GM19240 (cell line): ENCODE measurements at regions not wholly inside any gene's neighbourhood (a gene's known extent, or its start where the extent isn't known, plus 50 kb on each side); places are given as distances from the start of the nearest gene placed in this dataset.
"Not testable (repeated sequence)": the region's sequence is repeated elsewhere in the genome, so short reads cannot be mapped to it uniquely, and the experiment has no call there.

Experiments used
- DNase-seq: peaks from one replicate; pipeline ENCODE4 v3.0.0; 2011; ENCODE audit warnings: low spot score; ENCODE audit not compliant: insufficient read length

DNA sequence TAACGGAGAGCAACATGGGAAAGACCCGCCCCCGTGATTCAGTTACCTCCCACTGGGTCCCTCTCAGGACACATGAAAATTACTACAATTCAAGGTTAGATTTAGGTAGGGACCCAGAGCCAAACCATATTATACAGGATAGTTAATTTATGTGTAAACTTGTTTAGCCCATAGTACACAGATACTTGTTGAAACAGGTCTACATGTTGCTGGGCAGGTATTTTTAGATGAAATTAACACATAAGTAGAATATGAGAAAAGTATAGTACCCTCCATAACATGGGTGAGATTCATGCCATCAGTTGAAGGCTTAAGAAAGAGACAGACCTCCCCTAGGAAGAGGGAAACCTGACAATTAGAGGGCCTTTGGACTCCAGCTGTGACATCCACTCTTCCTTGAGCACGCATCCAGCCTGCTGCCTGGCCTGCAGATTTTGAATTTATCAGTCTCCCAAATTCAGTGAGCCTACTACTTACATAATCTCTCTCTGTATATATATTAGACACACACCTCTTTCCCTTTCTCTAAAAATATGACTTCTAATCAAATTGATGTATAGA, 463.5 kb upstream of the NETO1 start:
- no peak for DNase-seq

GRCh38 chr18:73330106-73330505, 462.3 kb upstream of the NETO1 start:
- DNase-seq, result not testable (repeated sequence)

DNA sequence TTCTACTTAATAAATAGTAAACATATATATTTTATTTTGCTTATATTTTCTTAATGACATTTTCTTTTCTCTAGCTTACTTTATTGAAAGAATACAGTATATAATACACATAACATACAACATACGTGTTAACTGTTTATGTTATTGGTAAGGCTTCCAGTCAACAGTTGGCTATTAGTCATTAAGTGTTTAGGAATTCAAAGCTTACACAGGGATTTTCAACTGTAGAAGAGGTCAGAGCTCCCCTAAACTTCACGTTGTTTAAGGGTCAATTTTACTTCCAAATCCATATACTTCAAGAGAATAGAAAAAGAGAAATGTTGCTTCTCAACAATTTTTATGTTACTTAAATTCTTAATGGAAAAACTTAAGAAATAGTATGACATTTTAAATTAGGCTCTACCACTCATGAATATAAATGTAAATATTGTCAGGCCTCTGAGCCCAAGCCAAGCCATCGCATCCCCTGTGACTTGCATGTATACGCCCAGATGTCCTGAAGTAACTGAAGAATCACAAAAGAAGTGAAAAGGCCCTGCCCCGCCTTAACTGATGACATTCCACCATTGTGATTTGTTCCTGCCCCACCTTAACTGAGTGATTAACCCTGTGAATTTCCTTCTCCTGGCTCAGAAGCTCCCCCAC, 456.5 kb upstream of the NETO1 start:
- DNase-seq, result not testable (repeated sequence)

- DNase-seq, result no peak
These were observed 451.1 kb upstream of the NETO1 start for GRCh38 chr18:73318739-73319479.

DNA sequence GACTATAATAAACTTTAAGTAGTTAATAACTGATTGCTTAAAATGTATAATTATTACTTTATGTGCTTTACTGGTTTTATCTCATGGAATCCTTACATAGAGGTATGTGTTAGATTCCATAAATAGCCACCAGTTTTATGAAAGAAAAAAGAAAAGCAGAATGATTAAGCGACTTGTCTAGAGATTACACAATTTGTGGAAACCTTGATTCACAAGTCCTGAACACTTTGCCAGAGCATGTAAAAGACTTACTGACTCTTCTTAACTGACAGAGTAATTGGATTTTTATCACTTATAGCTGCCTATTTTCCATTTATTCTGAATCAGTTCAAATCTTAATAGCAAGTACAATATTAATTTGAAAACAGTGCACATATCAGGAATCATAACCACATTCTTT, 448.7 kb upstream of the NETO1 start:
- no peak for DNase-seq

GRCh38 chr18:73315381-73315780, 447.6 kb upstream of the NETO1 start:
- no peak for DNase-seq

DNA sequence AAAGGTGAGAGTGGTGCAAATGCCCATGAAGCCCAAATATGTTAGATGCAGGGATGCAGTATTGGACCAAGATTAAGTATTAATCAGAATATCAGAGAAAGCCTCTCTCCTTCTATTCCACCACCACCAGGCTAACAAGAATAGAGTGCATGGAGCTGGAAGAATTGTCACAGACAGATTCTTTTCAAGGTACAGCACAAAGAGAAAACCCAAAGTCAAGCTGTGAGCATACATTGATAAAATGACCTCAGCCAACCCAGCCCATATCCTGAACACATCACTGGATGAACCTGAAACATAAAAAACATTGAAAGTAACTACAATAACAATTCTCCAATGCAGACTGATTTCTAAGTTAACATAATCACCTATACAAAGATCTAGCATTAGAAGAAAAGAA, 445.7 kb upstream of the NETO1 start:
- DNase-seq, result no peak

DNA sequence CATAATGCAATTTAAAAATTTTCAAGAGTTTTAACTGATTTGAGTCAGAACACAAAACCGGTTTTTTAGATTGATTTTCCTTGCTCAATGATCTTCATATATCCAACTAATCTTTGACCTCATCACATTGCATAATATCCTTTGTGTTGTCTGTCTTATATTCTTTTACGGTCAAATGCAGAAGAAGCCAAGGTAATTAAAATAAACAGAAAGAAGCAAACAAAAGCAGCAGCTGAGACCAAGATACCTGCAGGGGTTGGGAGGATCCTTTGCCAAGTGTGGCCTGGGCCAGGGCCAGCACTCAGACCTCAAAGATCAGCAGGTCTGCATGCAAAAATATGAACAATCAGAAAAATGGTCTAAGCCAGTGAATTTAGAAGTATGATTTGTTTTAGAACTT, 428.9 kb upstream of the NETO1 start:
- DNase-seq, result no peak

DNA sequence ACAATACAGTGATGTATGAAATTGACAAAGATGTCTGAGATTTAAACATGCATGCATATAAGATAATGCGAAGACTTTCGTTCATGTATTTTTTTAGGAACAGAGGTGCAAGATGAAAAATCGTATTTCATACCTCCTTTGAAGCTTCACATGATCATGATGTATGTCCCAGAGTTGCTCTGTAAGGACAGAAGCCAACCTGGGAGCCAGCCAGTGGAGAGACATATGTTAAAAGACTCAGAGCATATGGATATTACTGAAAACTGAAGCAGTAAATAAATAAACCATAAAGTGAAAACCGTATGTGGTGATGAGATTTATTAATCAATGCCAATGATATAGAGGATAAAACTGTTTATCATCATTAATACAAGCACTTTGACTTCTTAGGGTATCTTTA, 424.4 kb upstream of the NETO1 start:
- no peak for DNase-seq

GRCh38 chr18:73288813-73289212, 421.0 kb upstream of the NETO1 start:
- no peak for DNase-seq

DNA sequence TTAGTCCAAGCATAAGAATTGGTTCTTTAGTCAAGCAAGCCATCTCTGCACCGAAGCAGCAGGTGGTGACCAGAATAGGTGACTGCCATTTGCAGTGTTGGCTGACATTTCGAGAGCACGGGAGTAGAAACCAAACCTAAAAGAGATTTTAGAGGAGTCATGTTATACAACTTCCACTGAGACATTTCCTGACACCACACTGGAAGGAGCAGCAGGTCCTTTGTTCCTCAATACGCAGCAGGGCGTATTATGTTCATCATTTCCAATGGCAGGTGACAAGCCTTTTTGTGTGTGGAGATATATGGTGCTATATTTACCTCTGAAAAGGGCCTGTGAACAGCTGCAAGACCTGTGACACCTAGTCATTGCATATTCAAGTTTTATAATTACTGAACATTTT, 418.8 kb upstream of the NETO1 start:
- DNase-seq, result no peak

DNA sequence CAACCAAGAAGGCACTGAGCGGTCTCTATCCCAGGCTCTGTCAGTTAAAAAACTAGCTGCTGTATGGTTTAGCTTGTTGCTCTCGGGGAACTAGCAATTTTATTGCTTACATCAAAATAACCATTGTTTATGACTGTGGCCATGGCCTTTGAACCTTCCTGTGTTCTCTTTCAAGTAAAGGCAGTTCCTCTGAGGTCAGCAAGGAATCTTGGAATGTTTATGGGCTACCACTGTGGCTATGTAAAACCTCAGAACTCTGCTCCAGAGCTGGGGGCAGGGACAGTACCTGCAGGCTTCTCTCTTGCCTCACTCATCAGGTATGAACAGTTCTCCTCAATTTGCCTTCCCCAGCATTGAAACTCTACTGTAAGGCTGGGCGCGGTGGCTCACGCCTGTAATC, 416.0 kb upstream of the NETO1 start:
- no peak for DNase-seq

DNA sequence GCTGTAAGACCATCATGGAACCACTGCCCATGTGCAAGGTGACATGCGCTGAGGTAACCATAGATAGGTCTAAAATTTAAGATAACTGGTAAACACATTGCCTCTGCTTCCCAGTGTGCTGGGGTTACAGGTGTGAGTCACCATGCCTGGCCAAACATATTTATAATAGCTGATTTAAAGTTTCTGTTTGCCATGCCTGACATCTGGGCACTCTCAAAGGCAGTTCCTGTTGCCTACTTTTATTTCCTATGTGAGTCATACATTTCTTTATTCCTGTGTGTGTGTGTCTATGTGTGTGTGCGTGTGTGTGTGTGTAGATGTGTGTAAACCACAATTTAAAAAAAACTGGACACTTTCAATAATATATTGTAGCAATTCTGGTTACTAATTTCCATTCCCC, 415.2 kb upstream of the NETO1 start:
- DNase-seq, result no peak

DNA sequence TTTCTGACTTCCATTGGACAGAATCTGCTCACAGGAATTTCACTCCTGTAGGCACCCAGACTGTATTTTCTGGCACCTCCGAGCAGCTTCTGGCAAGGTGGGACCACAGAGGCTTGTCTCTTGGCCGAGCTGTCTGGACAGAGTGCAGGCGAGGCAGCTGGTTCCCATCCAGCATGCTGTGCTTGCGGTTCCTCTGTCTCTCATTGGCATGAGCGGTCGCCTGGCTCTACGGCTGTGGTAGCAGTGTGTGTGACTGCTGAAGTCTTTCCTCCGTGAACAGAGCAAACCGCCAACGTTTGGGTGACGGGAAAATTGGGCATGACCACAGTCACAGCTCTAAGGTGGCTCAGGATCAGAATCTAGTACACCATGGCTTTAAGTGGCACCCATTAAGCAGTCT, 411.7 kb upstream of the NETO1 start:
- DNase-seq, result no peak

GRCh38 chr18:73274812-73275621, 407.2 kb upstream of the NETO1 start:
- DNase-seq, result no peak

GRCh38 chr18:73270920-73271634, 403.3 kb upstream of the NETO1 start:
- no peak for DNase-seq

- no peak for DNase-seq
These were observed 396.8 kb upstream of the NETO1 start for GRCh38 chr18:73264562-73264921.

GRCh38 chr18:73261923-73262322, 394.1 kb upstream of the NETO1 start:
- DNase-seq, result no peak

DNA sequence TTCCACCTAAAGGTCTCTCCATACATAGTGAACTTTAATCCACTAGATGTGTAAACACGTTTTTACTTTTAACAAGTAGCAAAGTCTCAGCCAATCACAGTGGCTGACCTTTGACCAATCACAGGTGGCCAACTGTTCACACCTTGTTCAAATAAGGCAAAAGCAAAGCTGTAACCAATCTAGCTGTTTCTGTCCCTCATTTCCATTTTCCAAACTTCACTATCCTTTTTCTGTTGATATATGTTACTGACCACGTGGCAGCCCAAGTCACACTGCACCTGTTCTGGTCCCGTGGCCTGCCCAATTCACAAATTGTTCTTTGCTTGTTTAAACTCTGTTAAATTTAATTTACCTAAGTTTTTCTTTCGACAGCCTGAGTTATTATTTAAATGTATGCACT, 393.5 kb upstream of the NETO1 start:
- no peak for DNase-seq

DNA sequence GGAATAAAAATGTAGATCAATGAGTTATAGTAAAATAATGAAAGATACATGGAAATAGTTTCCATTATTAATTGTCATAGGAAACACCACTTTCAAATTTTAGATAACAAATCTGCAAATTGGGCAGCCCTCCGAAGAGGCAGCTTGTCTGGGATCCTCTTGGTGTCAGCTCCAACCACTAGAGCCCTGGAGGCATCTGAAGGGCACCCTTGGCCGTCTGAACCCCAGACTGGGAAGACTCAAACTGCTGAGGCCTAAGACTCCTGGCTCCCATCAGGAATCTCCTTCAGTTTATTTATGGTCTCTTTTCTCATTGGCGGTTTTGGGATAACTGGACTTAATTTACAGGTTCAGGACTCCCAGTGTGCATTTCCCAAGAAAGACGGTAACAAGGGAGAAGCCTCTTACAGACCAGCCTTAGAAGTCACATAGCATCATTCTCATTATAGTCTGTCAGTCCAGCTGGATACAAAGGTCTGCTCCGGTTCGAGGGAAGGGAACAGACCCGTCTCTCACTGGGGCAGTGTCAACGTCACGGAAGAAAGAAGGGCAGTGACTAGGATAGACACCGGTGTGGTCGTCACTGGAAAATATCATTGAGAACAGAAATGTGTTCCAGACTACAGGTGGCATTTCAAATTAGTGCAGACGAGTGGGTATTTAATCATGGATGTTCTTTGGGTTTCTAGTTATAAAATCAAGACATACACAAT, 390.7 kb upstream of the NETO1 start:
- DNase-seq, result no peak

DNA sequence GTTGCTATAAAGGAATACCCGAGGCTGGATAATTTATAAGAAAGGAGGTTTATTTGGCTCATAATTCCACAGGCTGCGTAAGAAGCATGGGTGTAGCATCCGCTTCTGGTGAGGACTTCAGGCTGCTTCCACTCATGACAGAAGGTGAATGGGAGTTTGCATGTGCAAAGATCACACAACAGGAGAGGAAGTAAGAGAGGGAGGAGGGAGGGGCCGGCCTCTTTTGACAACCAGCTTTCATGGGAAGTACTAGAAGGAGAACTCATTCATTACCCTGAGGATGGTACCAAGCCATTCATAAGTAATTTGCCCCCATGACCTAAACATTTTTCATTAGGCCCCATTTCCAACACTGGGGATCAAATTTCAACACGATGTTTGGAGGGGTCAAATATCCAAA, 386.8 kb upstream of the NETO1 start:
- DNase-seq, result no peak
